Keratinocyte (primary cell): ENCODE measurements at regions not wholly inside any gene's neighbourhood (a gene's known extent, or its start where the extent isn't known, plus 50 kb on each side); places are given as distances from the start of the nearest gene placed in this dataset.

ENCODE experiments used
- DNase-seq: peaks from one replicate; pipeline ENCODE4 v3.0.0-alpha.2; 2011; ENCODE audit warnings: low read depth, missing footprints, low spot score
- FAIRE-seq: peaks from 2 replicates; lab custom pipeline; 2011; peaks lifted over from hg19 to GRCh38; lab: Jason Lieb, UNC
- H2AFZ ChIP-seq: 2 replicates; pipeline ENCODE4 v1.6.0; 2012; ENCODE audit warnings: low read length, control low read depth, inconsistent platforms; ENCODE audit not compliant: control insufficient read depth
- H3K27ac ChIP-seq: 2 replicates; pipeline ENCODE4 v1.5.1; 2011; ENCODE audit warnings: low read length; ENCODE audit not compliant: control insufficient read depth, insufficient read depth
- H3K27me3 ChIP-seq: 3 replicates; pipeline ENCODE4 v1.6.0; 2011; ENCODE audit warnings: low read length; ENCODE audit not compliant: control insufficient read depth, insufficient read depth; ENCODE audit errors: extremely low read depth
- H3K36me3 ChIP-seq, 2 experiments: 2 replicates in 1 of 2; 3 replicates in 1 of 2; pipeline ENCODE4 v1.5.1; 2011; ENCODE audit warnings: low read length in 2 of 2, mild to moderate bottlenecking in 1 of 2; ENCODE audit not compliant: control insufficient read depth in 2 of 2, insufficient read depth in 2 of 2; ENCODE audit errors: extremely low read depth in 1 of 2
- H3K4me1 ChIP-seq: 3 replicates; pipeline ENCODE4 v1.5.1; 2011; ENCODE audit warnings: low read length; ENCODE audit not compliant: control insufficient read depth, insufficient read depth; ENCODE audit errors: extremely low read depth
- H3K4me2 ChIP-seq: 3 replicates; pipeline ENCODE4 v1.6.0; 2011; ENCODE audit warnings: low read depth, low read length; ENCODE audit not compliant: control insufficient read depth, insufficient read depth; ENCODE audit errors: extremely low read depth
- H3K4me3 ChIP-seq, 3 experiments: fragments of 200-600 bp in 1 of 3; sonication (generic) in 1 of 3; 2 replicates in 2 of 3; 3 replicates in 1 of 3; pipeline ENCODE4 v1.5.1; 2011 to 2016; ENCODE audit warnings: low read length in 3 of 3, mild to moderate bottlenecking in 3 of 3, control low read depth in 2 of 3, inconsistent platforms in 1 of 3, low read depth in 1 of 3, mixed read lengths in 1 of 3, mixed run types in 1 of 3, moderate library complexity in 1 of 3; ENCODE audit not compliant: control insufficient read depth in 2 of 3, insufficient read depth in 2 of 3; ENCODE audit errors: extremely low read depth in 1 of 3
- H3K79me2 ChIP-seq: 2 replicates; pipeline ENCODE4 v1.6.0; 2012; ENCODE audit warnings: low read length; ENCODE audit not compliant: control insufficient read depth, insufficient read depth
- H3K9ac ChIP-seq: 3 replicates; pipeline ENCODE4 v1.6.0; 2011; ENCODE audit warnings: low read length; ENCODE audit not compliant: control insufficient read depth, insufficient read depth; ENCODE audit errors: extremely low read depth
- H3K9me1 ChIP-seq: 3 replicates; pipeline ENCODE4 v1.6.0; 2011; ENCODE audit warnings: low read length; ENCODE audit not compliant: control insufficient read depth, insufficient read depth; ENCODE audit errors: extremely low read depth
- H3K9me3 ChIP-seq: 2 replicates; pipeline ENCODE4 v1.5.1; 2012; ENCODE audit warnings: low read depth, low read length; ENCODE audit not compliant: control insufficient read depth
- H4K20me1 ChIP-seq: 3 replicates; pipeline ENCODE4 v1.6.0; 2011; ENCODE audit warnings: low read length; ENCODE audit not compliant: control insufficient read depth, insufficient read depth; ENCODE audit errors: extremely low read depth
- CTCF ChIP-seq, 3 experiments: IDR thresholded peaks in 1 of 3; conservative IDR thresholded peaks in 1 of 3; optimal IDR thresholded peaks in 1 of 3; 2 replicates in 2 of 3; 3 replicates in 1 of 3; pipeline versions ENCODE3 to v1.5.1; 2011; ENCODE audit warnings: low read length in 3 of 3, mild to moderate bottlenecking in 3 of 3, moderate library complexity in 2 of 3, control low read depth in 1 of 3, inconsistent platforms in 1 of 3; ENCODE audit not compliant: insufficient read depth in 2 of 3; ENCODE audit errors: extremely low read depth in 1 of 3
- EZH2 ChIP-seq: IDR thresholded peaks from one replicate; pipeline ENCODE4 v1.6.1; 2012; ENCODE audit warnings: inconsistent platforms, mild to moderate bottlenecking, low read length, moderate library complexity
- dilution Hi-C: fragments of 300-500 bp; cut with MboI; formaldehyde crosslinking; loops from one replicate; pipeline ENCODE4 v1.7.0; 2020; ENCODE audit warnings: low sequenced_read_pairs; ENCODE audit not compliant: extremely low pct_ligation_motif_present

- DNase-seq: no peak
- FAIRE-seq: no peak
- dilution Hi-C loops: no loop called here
Observed at GRCh38 chr6:14263881-14264424, 146.4 kb downstream of the CD83 start.

GRCh38 chr6:14265049-14266021 is 147.8 kb downstream of the CD83 start:
- TF ChIP-seq CTCF (optimal IDR thresholded peaks at IDR 0.05 in 1 of 3, IDR thresholded peaks at IDR 0.05 in 1 of 3, conservative IDR thresholded peaks at IDR 0.05 in 1 of 3; ENCODE audit: extremely low read depth in 1 of 3, insufficient read depth in 2 of 3, low read length in 3 of 3): peak in 1 of 3 experiments; percentile 23
- no peak for TF ChIP-seq EZH2
- dilution Hi-C loops: no loop called here
- no peak overlapping the region for H3K4me2 ChIP-seq
- H3K27me3 ChIP-seq: no peaks in the 10 kb centered on the region
- no peaks in the 10 kb centered on the region for H4K20me1 ChIP-seq
- DNase-seq (no peak), FAIRE-seq (no peak)
- no peaks in the 10 kb centered on the region for H3K79me2 ChIP-seq
- no peak overlapping the region for H2AFZ ChIP-seq
- H3K27ac ChIP-seq: no peak overlapping the region
- H3K4me1 ChIP-seq: peaks cover 4% of the 10 kb centered on the region
- peaks cover 6% of the 10 kb centered on the region for H3K9me3 ChIP-seq
- H3K9me1 ChIP-seq: no peaks in the 10 kb centered on the region
- no peak overlapping the region for H3K9ac ChIP-seq
- H3K4me3 ChIP-seq: no peak overlapping the region
- H3K36me3 ChIP-seq: no peaks in the 10 kb centered on the region

More at GRCh38 chr6:14263881-14264424, 146.4 kb downstream of the CD83 start:
- no peaks in the 10 kb centered on the region for H3K27me3 ChIP-seq
- no peaks in the 10 kb centered on the region for H3K4me1 ChIP-seq
- H2AFZ ChIP-seq: no peak overlapping the region
- H3K4me2 ChIP-seq: no peak overlapping the region
- H3K9me3 ChIP-seq: peaks cover 4% of the 10 kb centered on the region
- H3K9me1 ChIP-seq: no peaks in the 10 kb centered on the region
- H3K4me3 ChIP-seq: no peak overlapping the region
- TF ChIP-seq EZH2 (no peak), CTCF (optimal IDR thresholded peaks at IDR 0.05 in 1 of 3, IDR thresholded peaks at IDR 0.05 in 1 of 3, conservative IDR thresholded peaks at IDR 0.05 in 1 of 3; ENCODE audit: extremely low read depth in 1 of 3, insufficient read depth in 2 of 3, low read length in 3 of 3) (no peak)
- no peak overlapping the region for H3K9ac ChIP-seq
- no peak overlapping the region for H3K27ac ChIP-seq
- H3K36me3 ChIP-seq: no peaks in the 10 kb centered on the region
- no peaks in the 10 kb centered on the region for H3K79me2 ChIP-seq
- no peaks in the 10 kb centered on the region for H4K20me1 ChIP-seq
